Ureter (tissue), 1 donor: ENCODE measurements at regions not wholly inside any gene's neighbourhood (a gene's known extent, or its start where the extent isn't known, plus 50 kb on each side); places are given as distances from the start of the nearest gene placed in this dataset.

Experiments
- DNase-seq: peaks from one replicate; pipeline ENCODE4 v3.0.0-alpha.2; 2020; ENCODE audit warnings: low spot score
- donor health status: DM: yes; HTN: yes; CAD: no.

GRCh38 chr9:99750526-99750925, 71.2 kb upstream of the NR4A3 start:
- no peak for DNase-seq

GRCh38 chr9:99752417-99753109, 69.1 kb upstream of the NR4A3 start:
- no peak for DNase-seq

GRCh38 chr9:99753436-99753835, 68.2 kb upstream of the NR4A3 start:
- DNase-seq = no peak

DNA sequence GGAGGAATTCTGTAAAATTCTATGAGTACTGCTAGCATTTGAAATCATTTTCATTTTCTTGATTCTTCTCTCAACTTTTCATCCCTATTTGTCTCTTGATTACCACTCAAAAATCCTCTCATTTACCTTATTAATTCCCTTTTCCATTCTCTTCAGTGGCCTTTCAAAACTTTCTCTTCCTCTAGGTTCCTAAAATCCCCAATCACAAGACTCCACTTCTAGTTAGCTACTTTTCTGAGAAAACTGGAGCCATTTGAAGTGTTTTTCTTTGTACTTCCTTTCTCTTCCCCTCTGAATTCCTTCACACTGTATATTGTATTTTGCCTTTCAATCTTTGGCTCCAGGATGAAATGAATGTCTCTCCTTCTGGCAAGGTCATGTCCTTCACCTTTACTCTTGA, 61.3 kb upstream of the NR4A3 start:
- no peak for DNase-seq

- DNase-seq = no peak
Measured at GRCh38 chr9:99762470-99762869, 59.2 kb upstream of the NR4A3 start.
